Stimulated activated naive B cell treated with anti-CD40 and anti-IgM and Interleukin-4, amounts not matched to agents 10 μg/mL and 1 μg/mL and 100 μg/mL, for 72 hours (primary cell): ENCODE measurements at regions not wholly inside any gene's neighbourhood (a gene's known extent, or its start where the extent isn't known, plus 50 kb on each side); places are given as distances from the start of the nearest gene placed in this dataset.
"Not testable (repeated sequence)": the region's sequence is repeated elsewhere in the genome, so short reads cannot be mapped to it uniquely, and the experiment has no call there.

Source experiments
- ATAC-seq, 2 donors: fragments of 150-1000 bp; cut with Tn5 transposase; replicated peaks; 2 replicates each; pipeline ENCODE4 v1.10.0; 2021; ENCODE audit warnings: moderate library complexity in 1 of 2
- DNase-seq: peaks from one replicate; pipeline ENCODE4 v3.0.0; 2021
- H3K27ac Mint-ChIP-seq: one replicate; pipeline ENCODE4 v1.8.0; 2022; ENCODE audit warnings: mild to moderate bottlenecking, mixed read lengths
- H3K27me3 Mint-ChIP-seq, 2 donors: one replicate each; pipeline ENCODE4 v1.8.0; 2022; ENCODE audit warnings: mixed read lengths in 2 of 2
- H3K36me3 Mint-ChIP-seq, 2 donors: one replicate each; pipeline ENCODE4 v1.8.0; 2022; ENCODE audit warnings: mixed read lengths in 2 of 2, mild to moderate bottlenecking in 1 of 2
- H3K4me1 Mint-ChIP-seq, 2 donors: one replicate each; pipeline ENCODE4 v1.8.0; 2022; ENCODE audit warnings: mixed read lengths in 2 of 2, mild to moderate bottlenecking in 1 of 2
- H3K4me3 Mint-ChIP-seq, 2 donors: one replicate each; pipeline ENCODE4 v1.8.0; 2022; ENCODE audit warnings: mild to moderate bottlenecking in 2 of 2, mixed read lengths in 2 of 2, moderate library complexity in 1 of 2
- H3K9me3 Mint-ChIP-seq, 2 donors: one replicate each; pipeline ENCODE4 v1.8.0; 2022; ENCODE audit warnings: mixed read lengths in 2 of 2, mild to moderate bottlenecking in 1 of 2

GRCh38 chr10:118924493-118924892 lies 105.0 kb upstream of the NANOS1 start:
- ATAC-seq (no peak), DNase-seq (no peak)
- Mint-ChIP-seq H3K27ac (no peak overlapping the region), H3K4me3 (no peak overlapping the region), H3K27me3 (peaks cover 25 to 37% of the 10 kb centered on the region in 2 donors), H3K36me3 (no peaks in the 10 kb centered on the region), H3K9me3 (peaks cover 0 to 3% of the 10 kb centered on the region in 2 donors), H3K4me1 (no peaks in the 10 kb centered on the region)

- Mint-ChIP-seq H3K27me3 (peaks cover 25 to 37% of the 10 kb centered on the region in 2 donors), H3K9me3 (peaks cover 5 to 6% of the 10 kb centered on the region in 2 donors), H3K4me1 (no peaks in the 10 kb centered on the region), H3K4me3 (no peak overlapping the region), H3K27ac (no peak overlapping the region), H3K36me3 (peaks cover 0 to 1% of the 10 kb centered on the region in 2 donors)
- DNase-seq (no peak), ATAC-seq (no peak)
Observed at GRCh38 chr10:118925404-118926071, 104.0 kb upstream of the NANOS1 start.

GRCh38 chr10:118926072-118926417 lies 103.5 kb upstream of the NANOS1 start:
- Mint-ChIP-seq H3K4me1 (no peaks in the 10 kb centered on the region), H3K9me3 (peaks cover 11% of the 10 kb centered on the region in 2 donors), H3K27me3 (peaks cover 25 to 37% of the 10 kb centered on the region in 2 donors), H3K4me3 (no peak overlapping the region), H3K27ac (no peak overlapping the region), H3K36me3 (peaks cover 0 to 3% of the 10 kb centered on the region in 2 donors)
- DNase-seq (no peak), ATAC-seq (no peak)

- Mint-ChIP-seq H3K9me3 (peaks cover 12 to 14% of the 10 kb centered on the region in 2 donors), H3K36me3 (peaks cover 0 to 3% of the 10 kb centered on the region in 2 donors), H3K27ac (no peak overlapping the region), H3K27me3 (peaks cover 26 to 34% of the 10 kb centered on the region in 2 donors), H3K4me3 (no peak overlapping the region), H3K4me1 (no peaks in the 10 kb centered on the region)
- ATAC-seq (no peak), DNase-seq (no peak)
Observed at GRCh38 chr10:118926441-118926840, 103.1 kb upstream of the NANOS1 start.

GRCh38 chr10:118926903-118927302 lies 102.6 kb upstream of the NANOS1 start:
- H3K36me3 Mint-ChIP-seq, result peaks cover 0 to 6% of the 10 kb centered on the region in 2 donors
- H3K9me3 Mint-ChIP-seq, result peaks cover 15 to 19% of the 10 kb centered on the region in 2 donors
- H3K4me3 Mint-ChIP-seq, result no peak overlapping the region
- ATAC-seq (no peak), DNase-seq (no peak)
- H3K27ac Mint-ChIP-seq, result no peak overlapping the region
- H3K4me1 Mint-ChIP-seq, result no peaks in the 10 kb centered on the region
- H3K27me3 Mint-ChIP-seq, result peaks cover 28 to 30% of the 10 kb centered on the region in 2 donors

GRCh38 chr10:118927321-118927720 lies 102.2 kb upstream of the NANOS1 start:
- Mint-ChIP-seq H3K9me3 (peaks cover 15 to 19% of the 10 kb centered on the region in 2 donors), H3K4me1 (no peaks in the 10 kb centered on the region), H3K27ac (no peak overlapping the region), H3K4me3 (no peak overlapping the region), H3K36me3 (peaks cover 0 to 6% of the 10 kb centered on the region in 2 donors), H3K27me3 (peaks cover 25 to 28% of the 10 kb centered on the region in 2 donors)
- DNase-seq (no peak), ATAC-seq (no peak)

- H3K4me3 Mint-ChIP-seq, result no peak overlapping the region
- H3K9me3 Mint-ChIP-seq, result peaks cover 15 to 19% of the 10 kb centered on the region in 2 donors
- peaks cover 0 to 6% of the 10 kb centered on the region in 2 donors for H3K36me3 Mint-ChIP-seq
- peaks cover 27 to 52% of the 10 kb centered on the region in 2 donors for H3K27me3 Mint-ChIP-seq
- ATAC-seq (no peak), DNase-seq (no peak)
- no peaks in the 10 kb centered on the region for H3K4me1 Mint-ChIP-seq
- no peak overlapping the region for H3K27ac Mint-ChIP-seq
Observed at GRCh38 chr10:118930614-118931013, 98.9 kb upstream of the NANOS1 start.

- peaks cover 15 to 19% of the 10 kb centered on the region in 2 donors for H3K9me3 Mint-ChIP-seq
- peaks cover 19 to 50% of the 10 kb centered on the region in 2 donors for H3K27me3 Mint-ChIP-seq
- H3K27ac Mint-ChIP-seq, result no peak overlapping the region
- peaks cover 0 to 6% of the 10 kb centered on the region in 2 donors for H3K36me3 Mint-ChIP-seq
- no peak overlapping the region for H3K4me3 Mint-ChIP-seq
- no peaks in the 10 kb centered on the region for H3K4me1 Mint-ChIP-seq
- DNase-seq (no peak), ATAC-seq (no peak)
Observed at GRCh38 chr10:118931436-118931835, 98.1 kb upstream of the NANOS1 start.

GRCh38 chr10:118932154-118932553 lies 97.4 kb upstream of the NANOS1 start:
- peaks cover 18 to 47% of the 10 kb centered on the region in 2 donors for H3K27me3 Mint-ChIP-seq
- H3K36me3 Mint-ChIP-seq, ATAC-seq, H3K4me1 Mint-ChIP-seq, H3K27ac Mint-ChIP-seq, H3K4me3 Mint-ChIP-seq, DNase-seq: not testable (repeated sequence)
- peaks cover 15 to 19% of the 10 kb centered on the region in 2 donors for H3K9me3 Mint-ChIP-seq

GRCh38 chr10:118937226-118937625 lies 92.3 kb upstream of the NANOS1 start:
- ATAC-seq (no peak), DNase-seq (no peak)
- Mint-ChIP-seq H3K27me3 (peaks cover 21 to 44% of the 10 kb centered on the region in 2 donors), H3K9me3 (peaks cover 1 to 7% of the 10 kb centered on the region in 2 donors), H3K4me1 (no peaks in the 10 kb centered on the region), H3K27ac (no peak overlapping the region), H3K4me3 (no peak overlapping the region), H3K36me3 (peaks cover 0 to 2% of the 10 kb centered on the region in 2 donors)

- Mint-ChIP-seq H3K27me3 (peaks cover 13 to 22% of the 10 kb centered on the region in 2 donors), H3K36me3 (peaks cover 0 to 2% of the 10 kb centered on the region in 2 donors), H3K27ac (no peak overlapping the region), H3K9me3 (peaks cover 1 to 7% of the 10 kb centered on the region in 2 donors), H3K4me1 (no peaks in the 10 kb centered on the region), H3K4me3 (no peak overlapping the region)
- DNase-seq, result no peak
- ATAC-seq, result no peak
Observed at GRCh38 chr10:118939211-118940007, 90.1 kb upstream of the NANOS1 start.

GRCh38 chr10:118940386-118940785 lies 89.1 kb upstream of the NANOS1 start:
- ATAC-seq (no peak), DNase-seq (no peak)
- Mint-ChIP-seq H3K36me3 (peaks cover 0 to 2% of the 10 kb centered on the region in 2 donors), H3K27ac (no peak overlapping the region), H3K9me3 (peaks cover 1 to 7% of the 10 kb centered on the region in 2 donors), H3K4me1 (no peaks in the 10 kb centered on the region), H3K27me3 (peaks cover 12 to 16% of the 10 kb centered on the region in 2 donors), H3K4me3 (no peak overlapping the region)

- Mint-ChIP-seq H3K4me1 (no peaks in the 10 kb centered on the region), H3K4me3 (no peak overlapping the region), H3K36me3 (peaks cover 0 to 2% of the 10 kb centered on the region in 2 donors), H3K27ac (no peak overlapping the region), H3K9me3 (peaks cover 1 to 7% of the 10 kb centered on the region in 2 donors), H3K27me3 (peaks cover 11 to 14% of the 10 kb centered on the region in 2 donors)
- DNase-seq, result no peak
- no peak for ATAC-seq
Observed at GRCh38 chr10:118943253-118943652, 86.3 kb upstream of the NANOS1 start.

GRCh38 chr10:118944959-118945633 lies 84.4 kb upstream of the NANOS1 start:
- Mint-ChIP-seq H3K4me1 (no peaks in the 10 kb centered on the region), H3K9me3 (peaks cover 0 to 7% of the 10 kb centered on the region in 2 donors), H3K36me3 (no peaks in the 10 kb centered on the region), H3K27ac (no peak overlapping the region), H3K27me3 (peaks cover 8 to 18% of the 10 kb centered on the region in 2 donors), H3K4me3 (no peak overlapping the region)
- ATAC-seq (no peak), DNase-seq (no peak)
